ENCODE measurements at regions not wholly inside any gene's neighbourhood (a gene's known extent, or its start where the extent isn't known, plus 50 kb on each side); places are given as distances from the start of the nearest gene placed in this dataset.
"Not testable (repeated sequence)": the region's sequence is repeated elsewhere in the genome, so short reads cannot be mapped to it uniquely, and the experiment has no call there.

GRCh38 chr16:73420676-73421075, 372.7 kb upstream of the ZFHX3 start:
- in situ Hi-C loops (cut with MboI; ENCODE audit: low sequenced_read_pairs), result no loop called here

DNA sequence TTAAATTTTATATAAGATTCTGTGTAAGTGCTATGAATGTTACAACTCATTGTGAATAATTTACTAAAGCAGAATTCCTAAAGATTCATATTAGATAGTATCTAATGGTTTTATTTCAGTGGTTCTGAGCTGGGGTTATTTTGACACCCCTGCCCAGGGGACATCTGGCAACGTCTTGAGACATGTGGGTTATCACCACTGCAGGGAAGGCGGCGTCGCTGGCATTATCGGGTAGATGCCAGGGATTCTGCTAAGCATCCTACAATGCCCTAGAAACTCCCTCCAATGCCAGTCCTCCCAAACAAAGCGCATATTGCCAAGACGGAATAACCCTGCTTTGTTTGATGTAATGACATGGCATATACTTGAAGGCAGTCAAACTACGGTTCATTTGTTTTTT, 372.3 kb upstream of the ZFHX3 start:
- in situ Hi-C loops (cut with MboI; ENCODE audit: low sequenced_read_pairs), result no loop called here

- in situ Hi-C loops (cut with MboI; ENCODE audit: low sequenced_read_pairs), result no loop called here
Measured at GRCh38 chr16:73418691-73419090, 370.8 kb upstream of the ZFHX3 start.

GRCh38 chr16:73418051-73418450, 370.1 kb upstream of the ZFHX3 start:
- in situ Hi-C loops (cut with MboI; ENCODE audit: low sequenced_read_pairs), result no loop called here

DNA sequence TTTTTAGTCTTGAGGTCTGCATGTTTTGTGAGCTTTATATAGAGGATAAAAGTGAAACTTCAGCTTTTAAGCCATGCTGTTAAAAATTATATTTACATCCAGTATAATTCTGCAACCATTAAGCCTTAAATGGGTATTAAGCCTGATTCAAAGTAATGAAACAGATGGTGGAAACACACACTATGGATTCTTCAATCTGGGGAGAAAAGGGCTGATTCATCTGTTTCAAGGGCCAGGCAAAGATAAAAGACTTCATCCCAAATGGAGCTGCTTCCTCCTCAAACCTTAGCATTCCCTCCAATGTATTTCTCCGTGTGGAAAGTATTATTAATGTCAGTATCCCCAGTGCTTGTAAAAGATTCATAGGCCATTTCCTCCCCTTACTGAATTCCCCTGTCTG, 367.4 kb upstream of the ZFHX3 start:
- in situ Hi-C loops (cut with MboI; ENCODE audit: low sequenced_read_pairs), result no loop called here

DNA sequence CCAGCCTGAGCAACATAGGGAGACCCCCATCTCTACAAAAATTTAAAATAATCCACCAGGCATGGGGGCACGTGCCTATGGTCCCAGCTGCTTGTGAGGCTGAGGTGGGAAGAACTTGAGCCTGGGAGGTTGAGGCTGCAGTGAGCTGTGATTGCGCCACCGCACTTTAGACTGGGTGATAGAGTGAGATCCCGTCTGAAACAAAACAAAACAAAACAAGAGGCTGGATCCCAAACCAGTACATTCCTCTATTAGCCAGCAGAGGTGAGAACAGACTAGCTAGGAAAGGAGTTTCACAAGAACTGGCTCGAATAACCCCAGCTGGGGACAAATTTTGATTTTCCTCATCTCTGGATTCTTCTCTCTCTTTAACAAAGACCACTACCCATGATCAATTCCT, 366.7 kb upstream of the ZFHX3 start:
- in situ Hi-C loops (cut with MboI; ENCODE audit: low sequenced_read_pairs), result no loop called here

DNA sequence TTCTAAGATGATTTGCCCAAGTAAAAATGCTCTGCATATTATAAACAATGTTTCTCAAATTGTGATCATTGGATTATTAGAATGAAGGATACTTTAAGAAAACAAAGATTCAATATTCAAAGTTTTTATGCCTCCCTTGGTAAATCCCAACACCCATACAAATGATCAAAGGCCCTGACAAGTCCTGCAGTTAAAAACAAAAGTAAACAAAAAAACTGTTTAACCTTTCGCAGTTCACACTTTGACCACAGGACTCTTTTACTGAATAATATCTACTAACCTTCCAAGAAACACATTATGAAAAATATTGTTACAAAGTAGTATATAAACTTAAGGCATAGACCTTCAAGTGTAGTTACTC, 365.9 kb upstream of the ZFHX3 start:
- in situ Hi-C loops (cut with MboI; ENCODE audit: low sequenced_read_pairs), result no loop called here

DNA sequence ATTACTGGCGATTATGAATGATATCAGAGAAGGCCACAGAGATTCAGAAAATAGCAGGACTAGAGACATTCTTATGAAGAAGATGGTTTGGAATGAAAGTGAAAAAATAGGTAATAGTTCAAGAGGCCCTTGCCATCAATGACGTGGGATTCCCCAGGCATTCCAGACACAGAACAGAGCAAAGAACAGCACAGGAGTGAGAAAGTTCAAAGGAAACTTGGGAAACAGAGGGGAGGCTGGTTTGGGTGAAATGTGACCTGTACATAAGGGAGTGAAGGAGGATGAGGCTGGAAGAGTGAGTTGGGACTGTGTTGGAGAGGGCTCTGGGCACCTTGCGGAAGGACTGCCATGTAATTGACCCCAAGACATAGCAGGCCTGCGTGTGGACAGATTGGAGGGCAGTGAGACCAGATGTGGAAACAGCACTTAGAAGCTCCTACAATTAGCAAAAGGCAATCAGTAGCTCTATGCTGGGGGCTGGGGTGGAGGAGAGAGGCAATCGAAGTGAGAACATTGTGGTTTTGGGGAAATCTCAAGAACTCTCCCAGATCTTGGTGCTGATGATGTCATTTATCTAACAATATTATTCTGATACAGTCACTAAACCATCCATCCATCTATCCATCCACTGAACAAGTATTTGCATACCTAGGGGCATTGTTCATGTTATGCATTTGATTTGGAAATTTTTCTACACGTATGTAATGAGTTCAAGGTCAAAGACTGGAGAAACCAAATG, 365.3 kb upstream of the ZFHX3 start:
- in situ Hi-C loops (cut with MboI; ENCODE audit: low sequenced_read_pairs), result no loop called here

GRCh38 chr16:73412416-73412815, 364.5 kb upstream of the ZFHX3 start:
- in situ Hi-C loops (cut with MboI; ENCODE audit: low sequenced_read_pairs), result no loop called here

- in situ Hi-C loops (cut with MboI; ENCODE audit: low sequenced_read_pairs), result no loop called here
Measured at GRCh38 chr16:73408716-73409115, 360.8 kb upstream of the ZFHX3 start.

DNA sequence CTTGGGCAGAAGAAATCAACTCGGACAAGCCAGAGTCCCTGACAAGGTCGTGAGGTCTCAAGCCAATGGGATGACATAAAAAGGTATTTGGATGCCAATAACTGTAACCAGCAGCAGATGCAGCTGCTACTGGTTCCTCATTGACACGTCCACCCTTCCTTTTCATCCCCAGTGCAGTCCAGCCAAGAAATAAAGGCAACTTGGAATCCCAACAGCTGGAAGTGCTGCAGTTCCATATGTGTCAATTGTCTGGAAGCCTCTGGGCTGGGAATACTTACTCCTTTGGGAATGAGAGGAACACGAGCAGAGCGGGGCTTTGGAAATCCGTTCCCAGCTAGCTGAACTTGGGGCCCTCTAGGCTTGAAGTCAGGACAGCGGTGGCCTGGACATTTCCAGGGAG, 360.4 kb upstream of the ZFHX3 start:
- in situ Hi-C loops (cut with MboI; ENCODE audit: low sequenced_read_pairs), result no loop called here

DNA sequence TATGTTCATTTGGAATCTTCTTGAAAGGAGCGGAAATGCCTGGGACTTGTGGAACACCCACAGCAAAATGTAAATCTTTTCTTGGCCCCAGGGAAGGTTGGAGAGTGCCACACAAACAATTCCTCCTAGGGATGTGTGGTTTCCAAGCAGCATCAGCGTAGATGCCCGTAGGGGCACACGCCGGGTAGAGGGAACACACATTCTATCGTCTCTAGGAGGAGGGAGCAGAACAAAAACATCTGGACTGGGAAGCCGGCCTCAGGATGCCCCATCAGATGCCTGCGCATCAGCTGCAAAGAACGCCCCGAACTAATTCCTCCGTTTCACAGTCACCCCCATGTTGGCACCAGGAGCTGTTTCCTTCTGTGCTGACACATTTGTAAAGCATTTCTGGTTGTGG, 357.9 kb upstream of the ZFHX3 start:
- in situ Hi-C loops (cut with MboI; ENCODE audit: low sequenced_read_pairs), result no loop called here

DNA sequence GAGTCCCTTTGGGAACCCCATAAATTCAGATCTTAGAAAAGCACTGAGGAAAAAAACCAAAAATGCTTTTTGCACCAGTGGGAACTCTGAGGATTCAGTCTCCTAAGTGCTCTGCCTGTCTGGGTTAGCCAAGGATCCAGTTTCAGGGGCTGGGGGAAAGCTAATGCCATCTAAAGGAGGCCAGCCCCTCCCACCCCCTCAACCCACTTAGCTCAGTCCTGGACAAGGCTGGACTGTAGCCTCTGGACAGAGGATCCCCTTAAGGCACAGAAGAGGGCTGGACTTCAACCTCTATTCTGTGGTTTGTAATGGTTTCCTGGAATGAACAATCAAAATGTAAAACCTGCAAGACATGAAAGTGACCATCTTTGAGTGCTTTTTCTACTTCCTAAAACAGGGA, 356.1 kb upstream of the ZFHX3 start:
- in situ Hi-C loops (cut with MboI; ENCODE audit: low sequenced_read_pairs), result no loop called here

DNA sequence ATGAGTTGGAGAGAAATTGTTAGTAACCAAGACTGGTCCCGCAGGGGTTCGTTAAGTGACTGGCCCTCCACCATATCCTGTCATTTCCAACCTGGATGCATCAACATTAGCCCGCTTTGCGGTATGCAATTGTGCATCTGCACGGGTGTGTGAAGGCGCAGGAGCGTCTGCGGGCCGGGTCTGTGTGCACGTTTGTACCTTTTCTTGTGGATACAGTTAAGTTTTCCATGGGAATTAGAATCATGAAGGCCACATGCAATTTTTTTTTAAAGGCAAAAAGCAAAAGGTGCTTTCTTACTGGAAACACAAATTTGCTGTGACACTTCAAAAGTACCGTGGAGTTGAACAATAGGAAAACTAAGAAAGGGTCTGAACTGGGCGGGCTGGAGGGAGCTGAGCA, 355.4 kb upstream of the ZFHX3 start:
- in situ Hi-C loops (cut with MboI; ENCODE audit: low sequenced_read_pairs), result no loop called here

DNA sequence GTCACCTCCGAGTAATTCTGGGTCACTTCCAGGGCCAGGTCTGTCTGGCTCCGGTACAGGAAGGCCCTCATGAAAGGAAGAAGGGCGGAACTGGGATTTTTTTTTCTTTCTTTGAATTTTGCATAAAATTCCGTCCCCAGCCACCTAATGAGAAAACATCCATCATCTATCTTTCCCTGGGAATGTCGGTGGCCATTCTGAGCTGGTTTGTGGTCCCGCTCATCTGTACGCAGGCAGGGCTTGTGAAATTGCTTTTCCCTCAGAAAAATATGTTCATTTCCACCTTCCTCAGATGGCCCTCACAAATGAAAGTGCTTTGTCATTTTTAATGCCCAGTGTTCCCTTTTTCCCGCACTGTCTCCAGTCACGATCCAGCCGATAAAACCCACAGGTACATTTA, 353.0 kb upstream of the ZFHX3 start:
- in situ Hi-C loops (cut with MboI; ENCODE audit: low sequenced_read_pairs), result no loop called here

- in situ Hi-C loops (cut with MboI; ENCODE audit: low sequenced_read_pairs), result no loop called here
Measured at GRCh38 chr16:73399997-73400396, 352.1 kb upstream of the ZFHX3 start.

DNA sequence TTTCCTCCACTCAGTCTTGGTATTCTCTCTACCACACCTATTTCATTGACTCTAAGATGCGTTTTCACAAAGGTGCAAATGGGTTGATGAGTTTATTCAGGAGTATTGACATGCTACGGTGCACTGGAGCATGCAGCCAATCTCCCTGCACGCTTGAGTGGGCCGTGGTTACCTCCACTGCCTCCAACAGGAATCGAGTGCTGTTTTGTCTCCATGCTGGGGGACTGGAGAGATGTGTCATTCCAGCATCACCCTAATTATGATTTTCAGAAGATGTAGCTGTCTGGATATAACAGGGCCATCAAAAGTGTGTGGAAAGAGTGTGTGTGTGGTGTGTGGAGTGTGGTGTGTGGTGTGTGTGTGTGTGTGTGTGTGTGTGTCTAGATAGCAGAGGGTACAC, 351.6 kb upstream of the ZFHX3 start:
- in situ Hi-C loops (cut with MboI; ENCODE audit: low sequenced_read_pairs), result no loop called here

DNA sequence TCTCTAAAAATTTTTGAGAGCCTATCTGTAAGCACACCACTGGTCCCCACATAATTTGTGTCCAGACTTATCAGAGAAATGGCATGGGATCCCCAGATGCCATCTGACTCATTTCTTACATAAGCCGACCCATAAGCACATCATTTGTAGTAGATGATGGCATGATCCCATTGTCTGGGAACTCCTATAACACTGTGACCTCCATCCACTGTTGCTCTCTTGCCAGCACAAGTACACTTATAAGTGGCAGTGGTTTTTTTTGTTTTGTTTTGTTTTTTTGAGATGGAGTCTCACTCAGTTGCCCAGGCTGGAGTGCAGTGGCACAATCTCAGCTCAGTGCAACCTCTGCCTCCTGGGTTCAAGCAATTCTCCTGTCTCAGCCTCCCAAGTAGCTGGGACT, 350.7 kb upstream of the ZFHX3 start:
- in situ Hi-C loops (cut with MboI; ENCODE audit: low sequenced_read_pairs), result not testable (repeated sequence)

DNA sequence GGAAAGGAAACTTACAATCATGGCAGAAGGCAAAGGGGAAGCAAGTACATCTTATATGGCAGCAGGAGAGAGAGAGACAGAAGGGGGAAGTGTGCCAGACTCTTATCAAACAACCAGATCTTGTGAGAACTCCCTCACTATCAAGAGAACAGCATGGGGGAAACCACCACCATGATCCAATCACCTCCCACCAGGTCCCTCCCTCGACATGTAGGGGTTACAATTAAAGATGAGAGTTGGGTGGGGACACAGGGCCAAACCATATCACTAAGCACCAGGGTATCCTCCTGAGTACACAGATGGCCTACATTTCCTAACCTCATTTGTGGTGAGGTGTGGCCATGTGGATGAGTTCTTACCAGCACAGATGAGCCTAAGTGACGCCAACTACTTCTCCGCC, 348.6 kb upstream of the ZFHX3 start:
- in situ Hi-C loops (cut with MboI; ENCODE audit: low sequenced_read_pairs), result no loop called here

DNA sequence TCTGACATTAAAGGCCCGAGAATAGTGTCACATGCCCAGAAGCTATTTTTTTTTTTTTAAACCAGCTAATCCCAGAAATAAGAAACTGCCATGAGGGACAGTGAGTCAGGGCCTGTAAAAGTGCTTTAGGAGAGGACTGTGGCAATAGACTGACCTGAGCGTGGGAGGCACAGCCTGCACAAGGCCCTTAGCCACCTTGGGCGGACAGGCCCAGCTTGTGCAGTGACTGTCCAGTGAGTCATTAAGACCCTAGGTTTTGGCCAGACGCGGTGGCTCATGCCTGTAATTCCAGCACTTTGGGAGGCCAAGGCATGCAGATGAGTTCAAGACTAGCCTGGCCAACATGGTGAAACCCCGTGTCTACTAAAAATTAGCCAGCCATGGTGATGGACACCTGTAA, 343.0 kb upstream of the ZFHX3 start:
- in situ Hi-C loops (cut with MboI; ENCODE audit: low sequenced_read_pairs), result no loop called here

DNA sequence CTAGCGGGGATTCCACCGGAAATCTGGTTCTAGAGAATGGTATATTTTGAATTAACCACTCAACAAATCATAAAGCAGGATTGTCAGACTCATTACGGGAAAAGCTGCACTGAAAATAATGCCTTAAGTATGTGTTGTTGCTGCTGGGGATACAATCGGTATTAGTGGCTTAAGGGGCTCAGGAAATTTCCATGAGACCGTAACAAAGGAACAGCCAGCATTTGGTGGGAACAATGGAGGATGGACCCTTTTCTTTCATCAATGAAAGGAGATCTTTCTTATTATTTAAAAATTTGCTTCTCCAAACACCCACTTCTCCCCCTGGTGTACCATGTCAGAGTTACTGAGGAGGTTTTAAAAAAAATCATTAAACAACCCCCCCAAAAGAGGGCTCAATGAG, 342.6 kb upstream of the ZFHX3 start:
- in situ Hi-C loops (cut with MboI; ENCODE audit: low sequenced_read_pairs), result no loop called here

DNA sequence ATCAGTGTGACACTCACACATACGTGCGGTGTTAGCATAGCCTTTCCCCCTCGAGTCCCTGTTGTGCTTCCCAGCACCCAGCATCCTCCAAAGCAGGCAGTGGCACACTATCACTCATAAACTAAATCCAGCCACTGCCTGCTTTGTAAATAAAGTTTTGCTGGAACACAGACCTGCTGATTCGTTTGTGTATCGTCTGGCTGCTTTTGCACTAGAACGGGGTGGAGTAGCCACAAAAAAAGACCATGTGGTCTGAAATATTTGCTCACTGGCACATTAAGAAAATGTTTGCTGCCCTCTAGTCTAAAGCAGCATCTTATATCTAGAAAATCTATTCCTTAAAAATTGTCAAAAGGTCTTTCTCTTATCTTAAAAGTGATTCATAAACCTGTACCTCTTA, 341.2 kb upstream of the ZFHX3 start:
- in situ Hi-C loops (cut with MboI; ENCODE audit: low sequenced_read_pairs), result no loop called here

- in situ Hi-C loops (cut with MboI; ENCODE audit: low sequenced_read_pairs), result no loop called here
Measured at GRCh38 chr16:73387979-73388378, 340.1 kb upstream of the ZFHX3 start.

All from HL-60/S4 treated with retinoic acid at 250 ng/mL for 4 days and 3 days (cell line).